SK-N-SH treated with all-trans-retinoic acid at 6 μM for 48 hours (cell line): ENCODE measurements at regions not wholly inside any gene's neighbourhood (a gene's known extent, or its start where the extent isn't known, plus 50 kb on each side); places are given as distances from the start of the nearest gene placed in this dataset.
A peak's percentile ranks its signal among the peaks of the same experiment; 100 is the strongest.

Experiments used
- ATAC-seq: fragments of 200-7000 bp; cut with Tn5 transposase; 3 replicates; pipeline ENCODE4 v1.9.1; 2020; ENCODE audit warnings: mild to moderate bottlenecking, moderate library complexity
- ARNTL ChIP-seq: fragments of 450-650 bp; formaldehyde crosslinking; IDR thresholded peaks from 2 replicates; pipeline ENCODE4 v1.5.0; 2020; ENCODE audit warnings: low read depth, mild to moderate bottlenecking, moderate library complexity, borderline replicate concordance
- CSDC2 ChIP-seq: fragments of 250-450 bp; sonication (Bioruptor Pico); IDR thresholded peaks from 2 replicates; pipeline ENCODE4 v1.5.0; 2020; ENCODE audit warnings: mild to moderate bottlenecking, moderate library complexity
- ESRRG ChIP-seq: fragments of 250-450 bp; sonication (Bioruptor Pico); IDR thresholded peaks from 2 replicates; pipeline ENCODE4 v1.6.1; 2021; ENCODE audit warnings: mild to moderate bottlenecking
- GLIS3 ChIP-seq: fragments of 250-450 bp; sonication (Bioruptor Pico); IDR thresholded peaks from 2 replicates; pipeline ENCODE4 v1.5.0; 2020; ENCODE audit warnings: mild to moderate bottlenecking, moderate library complexity
- OSR1 ChIP-seq: fragments of 250-450 bp; sonication (Bioruptor Pico); IDR thresholded peaks from 2 replicates; pipeline ENCODE4 v1.8.0; 2022; ENCODE audit warnings: moderate library complexity, mild to moderate bottlenecking, inconsistent platforms
- PATZ1 ChIP-seq: fragments of 250-450 bp; sonication (Bioruptor Pico); IDR thresholded peaks from 2 replicates; pipeline ENCODE4 v1.8.0; 2020; ENCODE audit warnings: mild to moderate bottlenecking, moderate library complexity, borderline replicate concordance
- PPARA ChIP-seq: fragments of 250-450 bp; sonication (Bioruptor Pico); IDR thresholded peaks from 2 replicates; pipeline ENCODE4 v1.5.0; 2020; ENCODE audit warnings: mild to moderate bottlenecking, borderline replicate concordance
- RARB ChIP-seq: fragments of 250-450 bp; sonication (Bioruptor Pico); IDR thresholded peaks from 2 replicates; pipeline ENCODE4 v1.8.0; 2021; ENCODE audit warnings: mild to moderate bottlenecking, moderate library complexity
- SNAI2 ChIP-seq: fragments of 250-450 bp; sonication (Bioruptor Pico); IDR thresholded peaks from 2 replicates; pipeline ENCODE4 v1.5.0; 2020; ENCODE audit warnings: mild to moderate bottlenecking, moderate library complexity
- TCF4 ChIP-seq: fragments of 250-450 bp; sonication (Bioruptor Pico); IDR thresholded peaks from 2 replicates; pipeline ENCODE4 v1.8.0; 2021; ENCODE audit warnings: mild to moderate bottlenecking, moderate library complexity, borderline replicate concordance
- TOX ChIP-seq: fragments of 250-450 bp; sonication (Bioruptor Pico); IDR thresholded peaks from 2 replicates; pipeline ENCODE4 v1.8.0; 2021; ENCODE audit warnings: mild to moderate bottlenecking, moderate library complexity, borderline replicate concordance
- TSHZ2 ChIP-seq: fragments of 250-450 bp; sonication (Bioruptor Pico); IDR thresholded peaks from 2 replicates; pipeline ENCODE4 v1.5.0; 2020; ENCODE audit warnings: mild to moderate bottlenecking, moderate library complexity
- ZC3H10 ChIP-seq: fragments of 250-450 bp; sonication (Bioruptor Pico); IDR thresholded peaks from 2 replicates; pipeline ENCODE4 v1.5.1; 2021; ENCODE audit warnings: mild to moderate bottlenecking, moderate library complexity
- ZFP3 ChIP-seq: fragments of 250-450 bp; sonication (Bioruptor Pico); IDR thresholded peaks from 2 replicates; pipeline ENCODE4 v1.5.0; 2020; ENCODE audit warnings: mild to moderate bottlenecking, moderate library complexity
- ZFP30 ChIP-seq: fragments of 450-650 bp; formaldehyde crosslinking; IDR thresholded peaks from 2 replicates; pipeline ENCODE4 v1.5.0; 2022; ENCODE audit warnings: mild to moderate bottlenecking, moderate library complexity
- ZNF565 ChIP-seq: fragments of 450-650 bp; formaldehyde crosslinking; conservative IDR thresholded peaks from 2 replicates; pipeline ENCODE4 v1.5.0; 2020; ENCODE audit warnings: low read depth, mild to moderate bottlenecking, moderate library complexity
- ZNF70 ChIP-seq: fragments of 450-650 bp; formaldehyde crosslinking; IDR thresholded peaks from 2 replicates; pipeline ENCODE4 v1.5.0; 2020; ENCODE audit warnings: mild to moderate bottlenecking, moderate library complexity
- ZNF8 ChIP-seq: fragments of 450-650 bp; formaldehyde crosslinking; IDR thresholded peaks from 2 replicates; pipeline ENCODE4 v1.5.0; 2020; ENCODE audit warnings: mild to moderate bottlenecking, moderate library complexity
- TF ChIP-seq, protein P1 (sequence below): fragments of 250-450 bp; sonication (Bioruptor Pico); IDR thresholded peaks from 2 replicates; pipeline ENCODE4 v1.8.0; 2021; ENCODE audit warnings: low read depth, mild to moderate bottlenecking, moderate library complexity, borderline replicate concordance
- TF ChIP-seq, protein P2 (sequence below): fragments of 250-450 bp; sonication (Bioruptor Pico); IDR thresholded peaks from 2 replicates; pipeline ENCODE4 v1.5.1; 2020; ENCODE audit warnings: low read depth, mild to moderate bottlenecking, moderate library complexity

DNA sequence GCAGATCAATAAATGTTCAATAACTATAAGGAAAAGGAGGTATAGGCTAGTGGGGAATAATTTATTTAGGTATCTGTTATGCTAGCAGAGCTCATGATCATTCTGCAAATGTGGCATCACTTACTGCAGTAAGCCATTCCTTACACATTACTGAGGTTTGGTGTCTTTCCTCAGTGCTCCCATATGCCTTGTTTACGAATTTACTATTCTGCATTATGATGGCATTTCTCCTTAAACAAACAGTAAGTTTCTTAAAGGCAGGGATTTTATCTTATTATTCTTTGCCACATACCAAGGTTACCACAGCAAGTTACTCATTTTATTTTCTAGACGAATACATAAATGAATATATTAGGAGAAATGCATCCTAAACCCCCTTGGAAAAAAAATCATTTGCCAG is 88.4 kb downstream of the DSEL start (continued):
- TF ChIP-seq PATZ1 (CRISPR knock-in tag) (no peak), ZNF70 (CRISPR knock-in tag) (no peak)

DNA sequence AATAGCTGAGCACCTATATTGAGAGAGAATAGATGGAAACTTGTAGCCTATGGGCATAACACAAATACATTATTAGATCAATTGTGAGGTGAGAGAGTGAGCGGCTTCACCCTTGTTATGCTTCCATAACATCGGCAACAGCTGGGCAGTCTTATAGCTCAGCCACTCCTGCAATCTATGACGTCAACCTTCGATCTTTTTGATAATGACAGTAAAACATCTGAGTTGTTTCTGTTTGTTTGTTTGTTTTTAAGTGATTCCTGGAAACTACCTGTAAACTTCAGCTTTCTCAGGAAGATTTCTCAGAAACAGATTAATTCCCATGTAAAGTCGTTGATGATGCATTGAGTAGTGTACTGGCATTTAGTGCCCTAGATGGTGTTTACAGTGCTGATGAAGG is 90.0 kb downstream of the DSEL start:
- TF ChIP-seq SNAI2 (CRISPR knock-in tag): no peak
- no peak for TF ChIP-seq GLIS3 (CRISPR knock-in tag)
- no peak for TF ChIP-seq OSR1
- no peak for TF ChIP-seq ZC3H10 (CRISPR knock-in tag)
- TF ChIP-seq, protein P1, sequence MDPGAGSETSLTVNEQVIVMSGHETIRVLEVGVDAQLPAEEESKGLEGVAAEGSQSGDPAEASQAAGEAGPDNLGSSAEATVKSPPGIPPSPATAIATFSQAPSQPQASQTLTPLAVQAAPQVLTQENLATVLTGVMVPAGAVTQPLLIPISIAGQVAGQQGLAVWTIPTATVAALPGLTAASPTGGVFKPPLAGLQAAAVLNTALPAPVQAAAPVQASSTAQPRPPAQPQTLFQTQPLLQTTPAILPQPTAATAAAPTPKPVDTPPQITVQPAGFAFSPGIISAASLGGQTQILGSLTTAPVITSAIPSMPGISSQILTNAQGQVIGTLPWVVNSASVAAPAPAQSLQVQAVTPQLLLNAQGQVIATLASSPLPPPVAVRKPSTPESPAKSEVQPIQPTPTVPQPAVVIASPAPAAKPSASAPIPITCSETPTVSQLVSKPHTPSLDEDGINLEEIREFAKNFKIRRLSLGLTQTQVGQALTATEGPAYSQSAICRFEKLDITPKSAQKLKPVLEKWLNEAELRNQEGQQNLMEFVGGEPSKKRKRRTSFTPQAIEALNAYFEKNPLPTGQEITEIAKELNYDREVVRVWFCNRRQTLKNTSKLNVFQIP (CRISPR knock-in tag): no peak
- no peak for TF ChIP-seq ZFP30 (CRISPR knock-in tag)
- TF ChIP-seq ARNTL (CRISPR knock-in tag): no peak
- no peak for TF ChIP-seq CSDC2
- TF ChIP-seq ZNF8 (CRISPR knock-in tag): no peak

DNA sequence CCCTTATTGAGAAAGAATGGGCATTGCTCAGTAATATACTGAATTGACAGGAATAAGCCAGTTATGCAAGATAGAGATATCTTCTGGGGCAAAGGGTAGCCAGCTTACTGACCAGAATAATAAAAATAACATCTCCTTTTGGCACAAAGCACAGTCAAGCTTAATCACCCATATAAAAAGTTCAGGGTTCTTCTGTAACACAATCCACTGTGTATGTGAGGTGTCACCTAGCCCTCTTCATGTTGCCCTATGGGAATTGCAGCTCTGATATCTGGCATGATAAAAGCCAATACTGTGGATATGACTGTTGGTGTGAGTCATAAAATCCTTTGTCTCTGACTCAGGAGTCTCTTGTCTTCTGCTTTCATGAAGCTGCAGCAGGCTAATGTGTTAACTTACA is 90.8 kb downstream of the DSEL start:
- ATAC-seq: peak; percentile 81
- TF ChIP-seq ZFP3 (CRISPR knock-in tag) (no peak), CSDC2 (no peak), ZNF8 (CRISPR knock-in tag) (no peak), ZFP30 (CRISPR knock-in tag) (no peak), OSR1 (no peak)
- TF ChIP-seq, protein P1 (CRISPR knock-in tag): no peak

More for the DNA sequence above, 90.0 kb downstream of the DSEL start:
- no peak for ATAC-seq

DNA sequence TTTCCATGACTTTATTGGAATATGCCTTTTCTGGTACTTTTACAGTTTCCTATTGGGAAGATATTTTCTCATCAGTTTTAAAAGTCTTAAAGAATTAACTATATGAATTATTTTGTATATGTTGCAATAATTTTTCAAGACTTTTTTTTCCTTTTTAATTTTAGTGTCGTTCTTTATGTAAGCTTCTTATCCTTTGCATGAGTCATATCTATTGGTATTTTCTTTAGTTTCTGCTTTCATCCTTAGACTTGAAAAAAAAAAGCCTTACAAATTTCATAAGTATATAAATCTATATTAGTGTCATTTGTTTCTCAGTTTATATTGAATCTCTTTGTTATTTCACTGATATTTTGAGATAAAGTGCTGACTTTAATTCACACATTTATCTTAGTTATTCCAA is 94.9 kb downstream of the DSEL start:
- TF ChIP-seq TOX (CRISPR knock-in tag): no peak
- no peak for ATAC-seq

GRCh38 chr18:67417864-67418523 is 98.5 kb downstream of the DSEL start:
- ATAC-seq: peak; percentile 71
- no peak for TF ChIP-seq ZC3H10 (CRISPR knock-in tag)
- no peak for TF ChIP-seq ARNTL (CRISPR knock-in tag)
- TF ChIP-seq TOX (CRISPR knock-in tag): no peak
- TF ChIP-seq ZNF8 (CRISPR knock-in tag): no peak
- TF ChIP-seq SNAI2 (CRISPR knock-in tag): no peak
- TF ChIP-seq PPARA (CRISPR knock-in tag): no peak
- no peak for TF ChIP-seq RARB (CRISPR knock-in tag)
- TF ChIP-seq CSDC2: no peak
- no peak for TF ChIP-seq ZFP30 (CRISPR knock-in tag)
- TF ChIP-seq, protein P2, sequence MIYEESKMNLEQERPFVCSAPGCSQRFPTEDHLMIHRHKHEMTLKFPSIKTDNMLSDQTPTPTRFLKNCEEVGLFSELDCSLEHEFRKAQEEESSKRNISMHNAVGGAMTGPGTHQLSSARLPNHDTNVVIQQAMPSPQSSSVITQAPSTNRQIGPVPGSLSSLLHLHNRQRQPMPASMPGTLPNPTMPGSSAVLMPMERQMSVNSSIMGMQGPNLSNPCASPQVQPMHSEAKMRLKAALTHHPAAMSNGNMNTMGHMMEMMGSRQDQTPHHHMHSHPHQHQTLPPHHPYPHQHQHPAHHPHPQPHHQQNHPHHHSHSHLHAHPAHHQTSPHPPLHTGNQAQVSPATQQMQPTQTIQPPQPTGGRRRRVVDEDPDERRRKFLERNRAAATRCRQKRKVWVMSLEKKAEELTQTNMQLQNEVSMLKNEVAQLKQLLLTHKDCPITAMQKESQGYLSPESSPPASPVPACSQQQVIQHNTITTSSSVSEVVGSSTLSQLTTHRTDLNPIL (CRISPR knock-in tag): no peak
- no peak for TF ChIP-seq ESRRG
- TF ChIP-seq ZNF565 (CRISPR knock-in tag): no peak
- TF ChIP-seq, protein P1 (CRISPR knock-in tag): no peak
- no peak for TF ChIP-seq TCF4 (CRISPR knock-in tag)
- TF ChIP-seq ZNF70 (CRISPR knock-in tag): no peak
- TF ChIP-seq ZFP3 (CRISPR knock-in tag): no peak
- TF ChIP-seq OSR1: no peak
- no peak for TF ChIP-seq TSHZ2 (CRISPR knock-in tag)
- TF ChIP-seq PATZ1 (CRISPR knock-in tag): no peak
